GM12864 (cell line): ENCODE measurements at regions not wholly inside any gene's neighbourhood (a gene's known extent, or its start where the extent isn't known, plus 50 kb on each side); places are given as distances from the start of the nearest gene placed in this dataset.

ENCODE experiments used
- DNase-seq: peaks from one replicate; pipeline ENCODE4 v3.0.0-alpha.2; 2011; ENCODE audit warnings: low read depth
- H3K4me3 ChIP-seq: 2 replicates; pipeline ENCODE4 v1.5.1; 2011; ENCODE audit warnings: mild to moderate bottlenecking, low read depth, low read length, control low read depth
- TF ChIP-seq, protein P1 (sequence below): IDR thresholded peaks from 2 replicates; pipeline ENCODE4 v1.5.1; 2011; ENCODE audit warnings: low read depth, mild to moderate bottlenecking, moderate library complexity, low read length, control low read depth, inconsistent platforms; ENCODE audit errors: missing control alignments

DNA sequence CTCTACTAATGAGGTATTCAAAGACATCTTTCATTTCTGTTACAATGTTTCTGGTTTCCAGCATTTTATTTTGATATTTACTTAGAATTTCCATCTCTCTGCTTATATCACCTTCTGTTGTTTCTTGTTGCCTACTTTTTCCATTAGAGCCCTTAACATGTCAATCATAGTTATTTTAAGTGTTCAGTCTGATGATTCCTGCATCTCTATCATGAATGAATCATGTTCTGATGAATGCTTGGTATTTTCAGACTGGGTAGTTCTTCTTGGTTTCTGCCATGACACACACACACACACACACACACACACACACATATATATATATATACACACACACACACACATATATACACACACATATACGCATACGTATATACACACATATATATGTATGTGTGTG lies 486.4 kb upstream of the ISX start:
- no peak overlapping the region for H3K4me3 ChIP-seq
- DNase-seq = no peak
- TF ChIP-seq, protein P1, sequence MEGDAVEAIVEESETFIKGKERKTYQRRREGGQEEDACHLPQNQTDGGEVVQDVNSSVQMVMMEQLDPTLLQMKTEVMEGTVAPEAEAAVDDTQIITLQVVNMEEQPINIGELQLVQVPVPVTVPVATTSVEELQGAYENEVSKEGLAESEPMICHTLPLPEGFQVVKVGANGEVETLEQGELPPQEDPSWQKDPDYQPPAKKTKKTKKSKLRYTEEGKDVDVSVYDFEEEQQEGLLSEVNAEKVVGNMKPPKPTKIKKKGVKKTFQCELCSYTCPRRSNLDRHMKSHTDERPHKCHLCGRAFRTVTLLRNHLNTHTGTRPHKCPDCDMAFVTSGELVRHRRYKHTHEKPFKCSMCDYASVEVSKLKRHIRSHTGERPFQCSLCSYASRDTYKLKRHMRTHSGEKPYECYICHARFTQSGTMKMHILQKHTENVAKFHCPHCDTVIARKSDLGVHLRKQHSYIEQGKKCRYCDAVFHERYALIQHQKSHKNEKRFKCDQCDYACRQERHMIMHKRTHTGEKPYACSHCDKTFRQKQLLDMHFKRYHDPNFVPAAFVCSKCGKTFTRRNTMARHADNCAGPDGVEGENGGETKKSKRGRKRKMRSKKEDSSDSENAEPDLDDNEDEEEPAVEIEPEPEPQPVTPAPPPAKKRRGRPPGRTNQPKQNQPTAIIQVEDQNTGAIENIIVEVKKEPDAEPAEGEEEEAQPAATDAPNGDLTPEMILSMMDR = no peak

DNA sequence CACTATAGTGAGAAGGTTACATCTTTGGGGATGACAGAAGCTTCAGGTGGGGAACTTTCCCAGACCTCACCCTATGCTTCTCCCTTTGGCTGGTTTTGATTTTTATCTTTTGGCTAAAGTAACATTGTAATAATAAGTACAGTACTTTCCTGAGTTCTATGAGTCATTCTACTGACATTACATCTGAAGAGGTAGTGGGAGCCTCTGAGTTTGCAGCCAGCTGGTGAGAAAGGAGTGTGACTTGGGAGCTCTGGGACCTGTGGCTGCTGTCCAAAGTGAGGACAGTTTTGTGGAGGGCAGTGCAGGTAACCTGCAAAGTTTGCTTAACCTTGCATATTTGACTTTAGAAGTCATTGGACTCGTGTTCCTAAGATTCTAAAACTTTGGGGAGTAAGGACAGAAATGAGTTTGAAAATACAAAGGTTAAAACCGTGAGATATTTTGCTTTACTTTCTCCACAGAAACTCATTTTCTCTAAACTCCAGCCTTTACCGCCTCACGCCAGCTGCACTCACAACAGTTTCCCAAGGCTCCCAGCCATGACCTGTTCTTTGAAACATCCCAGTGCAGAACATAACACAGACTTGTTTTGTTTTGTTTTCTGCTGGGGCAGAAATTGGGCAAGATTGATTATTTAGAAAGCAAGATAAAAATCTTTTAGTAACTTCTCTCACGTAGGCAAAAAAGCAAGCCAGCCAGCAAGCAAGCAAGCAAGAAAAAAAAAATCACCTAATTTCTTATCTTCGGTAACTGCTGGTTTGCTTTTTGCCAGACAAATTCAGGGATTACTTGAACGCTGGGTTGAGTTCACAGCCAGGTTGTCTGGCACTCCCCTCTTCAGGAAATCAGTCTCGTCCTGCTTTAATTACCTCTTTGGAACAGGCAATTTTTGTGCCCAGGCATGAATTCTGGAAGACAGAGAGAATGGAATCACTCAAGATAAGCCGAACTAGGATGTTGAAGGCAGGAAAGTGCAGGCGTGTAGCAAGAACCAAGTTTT lies 478.3 kb upstream of the ISX start:
- no peak for DNase-seq
- TF ChIP-seq, protein P1 = no peak
- H3K4me3 ChIP-seq = no peak overlapping the region

DNA sequence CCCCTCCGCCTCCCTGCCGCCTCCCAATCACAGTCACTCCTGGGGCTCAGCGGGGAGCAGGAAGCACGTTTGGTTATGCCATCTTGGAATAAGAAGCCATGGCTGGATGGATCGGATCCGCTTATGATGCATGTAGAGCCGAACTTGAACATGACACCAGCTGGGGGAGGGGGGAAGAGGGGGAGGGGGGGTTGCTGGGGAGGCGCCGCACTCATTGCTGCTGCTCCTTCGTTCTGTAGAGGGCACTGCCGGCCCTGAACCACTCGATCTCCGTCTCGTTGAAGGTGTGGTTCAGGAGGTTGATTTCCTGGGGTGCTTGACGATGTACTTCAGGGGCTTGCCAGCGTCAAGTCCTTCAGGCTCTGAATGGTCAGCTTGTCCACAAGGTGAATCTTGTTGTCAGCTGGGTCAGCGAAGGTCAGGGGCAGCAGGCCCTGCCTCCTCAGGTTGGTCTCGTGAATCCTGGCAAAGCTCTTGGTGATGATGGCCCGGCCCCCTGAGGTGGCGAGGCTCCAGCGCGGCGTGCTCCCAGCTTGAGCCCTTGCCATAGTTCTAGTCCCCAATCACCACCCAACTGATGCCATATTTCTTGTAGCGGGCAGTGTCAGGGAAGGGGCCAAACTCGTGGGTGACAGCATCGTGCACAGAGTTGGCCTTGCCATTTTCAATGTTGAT lies 476.9 kb upstream of the ISX start:
- no peak for DNase-seq
- TF ChIP-seq, protein P1 = no peak

DNA sequence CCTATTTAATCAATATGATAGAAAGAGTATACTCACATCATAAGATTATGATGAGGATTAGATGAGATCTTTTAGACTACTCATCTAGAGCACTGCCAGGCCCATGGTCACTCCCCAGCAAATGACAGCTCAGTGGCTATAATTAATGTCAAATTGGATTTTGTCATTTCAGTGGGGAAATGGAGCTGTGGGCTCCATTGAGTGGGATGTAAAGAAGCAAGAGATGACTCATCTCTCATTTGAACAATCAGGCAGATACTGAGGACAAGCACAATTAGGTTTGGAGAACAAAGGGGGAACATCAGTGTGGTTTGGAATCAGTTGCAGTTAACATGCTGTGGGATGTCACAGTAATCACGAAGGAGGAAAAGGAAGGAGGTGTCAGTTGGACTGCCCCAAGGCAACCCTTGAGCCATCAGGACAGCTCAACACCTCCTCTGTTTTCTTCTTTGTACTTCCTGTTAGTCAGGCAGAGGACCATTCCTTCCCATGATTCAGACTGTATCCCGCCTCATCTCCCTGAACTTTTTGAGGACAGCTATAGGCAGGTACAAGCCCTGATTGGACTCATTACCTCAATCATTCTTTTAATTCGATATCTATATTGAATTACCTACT lies 473.7 kb upstream of the ISX start:
- H3K4me3 ChIP-seq = no peak overlapping the region
- TF ChIP-seq, protein P1 = no peak
- no peak for DNase-seq

More for the DNA sequence above, 476.9 kb upstream of the ISX start:
- H3K4me3 ChIP-seq = no peak overlapping the region

DNA sequence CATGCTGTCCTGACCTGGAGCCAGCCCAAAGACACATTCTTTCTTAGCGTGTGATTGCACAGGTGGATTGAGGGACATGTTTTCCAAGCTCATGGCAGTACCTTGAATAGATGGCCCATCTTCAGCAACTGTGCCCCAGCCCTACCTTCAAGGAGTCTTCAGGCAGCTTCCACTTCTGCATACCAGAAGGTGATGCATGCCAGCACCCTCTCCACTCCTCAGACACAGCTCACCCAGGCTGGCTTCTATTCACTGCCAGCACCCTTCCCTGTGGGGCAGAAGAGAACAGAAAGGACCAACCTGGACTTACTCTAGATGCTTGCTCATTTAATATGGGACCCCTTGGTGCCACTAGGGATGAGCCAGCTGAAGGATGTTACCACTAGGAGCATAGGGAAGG lies 466.4 kb upstream of the ISX start:
- TF ChIP-seq, protein P1 = no peak
- DNase-seq = no peak
- H3K4me3 ChIP-seq = no peak overlapping the region

DNA sequence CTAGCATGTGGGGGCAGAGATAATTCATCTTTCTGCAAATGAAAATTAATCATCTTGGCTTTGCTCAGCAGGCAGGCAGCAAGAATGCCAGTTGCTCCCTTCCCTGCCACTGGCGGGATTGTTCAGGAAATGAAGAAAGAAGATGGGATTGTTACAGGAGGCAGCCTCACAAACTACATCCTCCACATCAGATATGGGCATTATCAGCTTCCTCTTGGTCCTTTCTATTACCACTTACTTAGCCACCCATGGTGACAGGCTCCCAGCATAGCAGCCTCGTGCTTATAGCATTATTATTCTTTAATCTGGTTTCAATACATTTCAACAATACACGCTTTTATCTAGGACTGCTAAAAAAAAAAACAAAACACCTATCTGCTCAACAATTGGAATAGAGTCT lies 461.6 kb upstream of the ISX start:
- no peak for DNase-seq
- no peak overlapping the region for H3K4me3 ChIP-seq
- TF ChIP-seq, protein P1 = no peak
